ENCODE measurements at regions not wholly inside any gene's neighbourhood (a gene's known extent, or its start where the extent isn't known, plus 50 kb on each side); places are given as distances from the start of the nearest gene placed in this dataset.

DNA sequence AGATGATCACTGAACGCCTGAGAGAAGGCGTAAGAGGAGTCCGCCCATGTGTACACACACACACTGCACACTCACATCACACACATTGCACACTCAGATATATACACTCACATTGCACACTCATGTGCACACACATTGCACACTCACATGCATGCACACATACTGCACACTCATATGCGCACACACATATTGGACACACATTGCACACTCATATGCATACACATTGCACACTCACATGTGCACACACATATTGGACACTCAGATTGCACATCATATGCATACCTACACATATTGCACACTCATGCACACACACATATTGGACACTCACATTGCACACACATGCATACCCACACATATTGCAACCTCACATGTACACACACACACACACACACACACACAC is 163.2 kb downstream of the WSCD1 start:
- TF ChIP-seq ZNF169 (tag by site-specific recombination; IDR thresholded peaks at IDR 0.05) (no peak), ZNF18 (tag by site-specific recombination; IDR thresholded peaks at IDR 0.05) (no peak), HOXA7 (CRISPR knock-in tag; IDR thresholded peaks at IDR 0.05; ENCODE audit: borderline replicate concordance) (no peak), CTCF (tag by site-specific recombination; IDR thresholded peaks at IDR 0.05) (no peak), ZNF558 (tag by site-specific recombination; IDR thresholded peaks at IDR 0.05) (no peak), ZEB2 (tag by site-specific recombination; IDR thresholded peaks at IDR 0.05) (no peak), ZNF704 (tag by site-specific recombination; IDR thresholded peaks at IDR 0.05) (no peak)
- TF ChIP-seq, protein P1, sequence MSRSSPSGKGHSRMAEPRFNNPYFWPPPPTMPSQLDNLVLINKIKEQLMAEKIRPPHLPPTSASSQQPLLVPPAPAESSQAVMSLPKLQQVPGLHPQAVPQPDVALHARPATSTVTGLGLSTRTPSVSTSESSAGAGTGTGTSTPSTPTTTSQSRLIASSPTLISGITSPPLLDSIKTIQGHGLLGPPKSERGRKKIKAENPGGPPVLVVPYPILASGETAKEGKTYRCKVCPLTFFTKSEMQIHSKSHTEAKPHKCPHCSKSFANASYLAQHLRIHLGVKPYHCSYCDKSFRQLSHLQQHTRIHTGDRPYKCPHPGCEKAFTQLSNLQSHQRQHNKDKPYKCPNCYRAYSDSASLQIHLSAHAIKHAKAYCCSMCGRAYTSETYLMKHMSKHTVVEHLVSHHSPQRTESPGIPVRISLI (tag by site-specific recombination; IDR thresholded peaks at IDR 0.05): no peak
